ENCODE measurements at regions not wholly inside any gene's neighbourhood (a gene's known extent, or its start where the extent isn't known, plus 50 kb on each side); places are given as distances from the start of the nearest gene placed in this dataset.

- no peak overlapping the region for H3K9ac ChIP-seq (ENCODE audit: insufficient read depth, low read depth, low read length)
- POLR2A ChIA-PET, result no interaction called here
- no peak overlapping the region for H3K27ac ChIP-seq (ENCODE audit: extremely low read length, insufficient read depth, low read length)
- DNase-seq (ENCODE audit: low spot score) (no peak), FAIRE-seq (no peak), ATAC-seq (no peak)
- H2AFZ ChIP-seq (ENCODE audit: low read length), result no peak overlapping the region
- no peak overlapping the region for H3K4me3 ChIP-seq (replicated peaks in 1 of 3; ENCODE audit: insufficient read depth in 1 of 3, low read depth in 2 of 3, low read length in 3 of 3)
- 94% methylated on average over 1 of the region's 1 CpG for WGBS (ENCODE audit: low lambda C conversion rate)
- CTCF ChIA-PET (ENCODE audit: low intra/inter-chr PET ratio, low total read pairs), result no interaction called here
- no peaks in the 10 kb centered on the region for H3K4me1 ChIP-seq (ENCODE audit: insufficient read depth, low read length)
- in situ Hi-C loops (cut with HindIII; ENCODE audit: extremely low pct_ligation_motif_present, low pct_unique_long_range_greater_than_20kb) (no loop called here), intact Hi-C loops (cut with micrococcal nuclease; ENCODE audit: unreplicated experiment) (no loop called here)
- no TSS peak for BruUV-seq (replicated peaks)
- H3K27me3 ChIP-seq (ENCODE audit: control insufficient read depth in 1 of 2, insufficient read depth in 2 of 2, low read length in 2 of 2), result no peaks in the 10 kb centered on the region
- no peak overlapping the region for H3K4me2 ChIP-seq (ENCODE audit: low read depth, low read length)
- H3K36me3 ChIP-seq (replicated peaks in 1 of 2; ENCODE audit: control insufficient read depth in 1 of 2, insufficient read depth in 2 of 2, low read length in 2 of 2), result peaks cover 3 to 6% of the 10 kb centered on the region in 2 experiments; a peak in 3 of 5 replicates
- H3K9me3 ChIP-seq (ENCODE audit: low read length), result peaks cover 21% of the 10 kb centered on the region
- H3K79me2 ChIP-seq (ENCODE audit: insufficient read depth, low read length), result no peaks in the 10 kb centered on the region
- H4K20me1 ChIP-seq (ENCODE audit: insufficient read depth, low read length), result no peaks in the 10 kb centered on the region
- TF ChIP-seq ZNF556 (CRISPR knock-in tag; IDR thresholded peaks at IDR 0.05; ENCODE audit: borderline replicate concordance) (no peak), ZBTB33 (CRISPR knock-in tag; IDR thresholded peaks at IDR 0.05) (no peak), ARID2 (CRISPR knock-in tag; IDR thresholded peaks at IDR 0.05; ENCODE audit: borderline replicate concordance) (no peak), TAF15 (IDR thresholded peaks at IDR 0.05; ENCODE audit: low read depth, low read length, poor library complexity, severe bottlenecking) (no peak), ARID3A (IDR thresholded peaks at IDR 0.05; ENCODE audit: low read depth, low read length) (no peak), NCOA2 (CRISPR knock-in tag; IDR thresholded peaks at IDR 0.05) (no peak), ATRX (CRISPR knock-in tag; IDR thresholded peaks at IDR 0.05; ENCODE audit: borderline replicate concordance) (no peak), ZNF775 (CRISPR knock-in tag; IDR thresholded peaks at IDR 0.05; ENCODE audit: borderline replicate concordance) (no peak), TFAP4 (IDR thresholded peaks at IDR 0.05; ENCODE audit: borderline replicate concordance, low read depth) (no peak), ARNTL (CRISPR knock-in tag; IDR thresholded peaks at IDR 0.05) (no peak), GPN1 (CRISPR knock-in tag; IDR thresholded peaks at IDR 0.05; ENCODE audit: borderline replicate concordance) (no peak), ZNF280D (CRISPR knock-in tag; IDR thresholded peaks at IDR 0.05) (no peak), SMAD1 (CRISPR knock-in tag; IDR thresholded peaks at IDR 0.05; ENCODE audit: borderline replicate concordance, low read depth) (no peak), ZBTB26 (CRISPR knock-in tag; IDR thresholded peaks at IDR 0.05; ENCODE audit: borderline replicate concordance) (no peak)
These were observed 106.8 kb upstream of the TMEM178A start for GRCh38 chr2:39558906-39559305.
